Naive thymus-derived CD8-positive, alpha-beta T cell (primary cell): ENCODE measurements at regions not wholly inside any gene's neighbourhood (a gene's known extent, or its start where the extent isn't known, plus 50 kb on each side); places are given as distances from the start of the nearest gene placed in this dataset.

Experiments used
- ATAC-seq, 2 donors: fragments of 150-1000 bp; cut with Tn5 transposase in 1 of 2; sonication (Bioruptor Pico), chemical (Tn5 transposase) in 1 of 2; 1 replicate in 1 of 2; 2 replicates in 1 of 2; pipeline ENCODE4 v1.10.0; 2021; ENCODE audit warnings: mild to moderate bottlenecking in 2 of 2, moderate library complexity in 2 of 2
- POLR2A ChIA-PET: fragments of 350-600 bp; sonication (Branson Sonifier 250); formaldehyde crosslinking; loops from one replicate; lab custom pipeline; 2021; ENCODE audit warnings: antibody characterized with exemption; lab: Charles Lee
- DNase-seq, 10 donors: peaks; one replicate each; pipeline versions ENCODE4 v3.0.0 to v3.0.0-alpha.2; 2020 to 2022
- H3K27ac Mint-ChIP-seq, 10 donors: one replicate each; pipeline ENCODE4 v1.8.0; 2020 to 2022; ENCODE audit warnings: mild to moderate bottlenecking in 10 of 10, mixed read lengths in 10 of 10, moderate library complexity in 4 of 10, inconsistent platforms in 1 of 10
- H3K27me3 Mint-ChIP-seq, 5 donors: one replicate each; pipeline ENCODE4 v1.8.0; 2021 to 2022; ENCODE audit warnings: mixed read lengths in 5 of 5
- H3K36me3 Mint-ChIP-seq, 3 donors: one replicate each; pipeline ENCODE4 v1.8.0; 2020 to 2022; ENCODE audit warnings: mixed read lengths in 3 of 3, mild to moderate bottlenecking in 2 of 3, inconsistent platforms in 1 of 3
- H3K4me1 Mint-ChIP-seq, 4 donors: one replicate each; pipeline ENCODE4 v1.8.0; 2021 to 2022; ENCODE audit warnings: mixed read lengths in 4 of 4
- H3K4me3 Mint-ChIP-seq, 10 donors: one replicate each; pipeline ENCODE4 v1.8.0; 2020 to 2022; ENCODE audit warnings: mild to moderate bottlenecking in 10 of 10, mixed read lengths in 10 of 10, moderate library complexity in 6 of 10, inconsistent platforms in 1 of 10
- H3K9me3 Mint-ChIP-seq, 9 donors: one replicate each; pipeline ENCODE4 v1.8.0; 2020 to 2022; ENCODE audit warnings: mixed read lengths in 9 of 9, mild to moderate bottlenecking in 3 of 9, inconsistent platforms in 1 of 9, moderate library complexity in 1 of 9

- Mint-ChIP-seq H3K27me3 (peaks cover 0 to 9% (median 5%) of the 10 kb centered on the region in 5 donors), H3K9me3 (no peaks in the 10 kb centered on the region), H3K4me3 (peak overlapping the region in 4 of 10 donors; percentile 4 to 52 (median 36)), H3K4me1 (peaks cover 21 to 51% (median 31%) of the 10 kb centered on the region in 4 donors), H3K27ac (peak overlapping the region in 5 of 10 donors; percentile 27 to 56 (median 37)), H3K36me3 (no peaks in the 10 kb centered on the region)
- POLR2A ChIA-PET: interaction anchor here (0.6 to 0.9 kb wide), 3 partner anchors 100 to 155 kb away, joined by 3 read pairs; no protein-coding TSS in a partner anchor
- ATAC-seq (no peak), DNase-seq (no peak)
Measured at GRCh38 chr5:139744471-139745131, 51.0 kb upstream of the PSD2 start.

- peak overlapping the region in 4 of 10 donors; percentile 28 to 56 (median 45) for H3K27ac Mint-ChIP-seq
- no peak for ATAC-seq
- DNase-seq: no peak
- no peaks in the 10 kb centered on the region for H3K9me3 Mint-ChIP-seq
- peaks cover 22 to 51% (median 31%) of the 10 kb centered on the region in 4 donors for H3K4me1 Mint-ChIP-seq
- peak overlapping the region in 3 of 10 donors; percentile 11 to 58 (median 52) for H3K4me3 Mint-ChIP-seq
- peaks cover 0 to 9% (median 5%) of the 10 kb centered on the region in 5 donors for H3K27me3 Mint-ChIP-seq
- H3K36me3 Mint-ChIP-seq: no peaks in the 10 kb centered on the region
- POLR2A ChIA-PET: interaction anchor here (0.6 to 0.8 kb wide), 2 partner anchors 109 to 1129 kb away, joined by 3 read pairs; no protein-coding TSS in a partner anchor
Measured at GRCh38 chr5:139745132-139745799, 50.3 kb upstream of the PSD2 start.

DNA sequence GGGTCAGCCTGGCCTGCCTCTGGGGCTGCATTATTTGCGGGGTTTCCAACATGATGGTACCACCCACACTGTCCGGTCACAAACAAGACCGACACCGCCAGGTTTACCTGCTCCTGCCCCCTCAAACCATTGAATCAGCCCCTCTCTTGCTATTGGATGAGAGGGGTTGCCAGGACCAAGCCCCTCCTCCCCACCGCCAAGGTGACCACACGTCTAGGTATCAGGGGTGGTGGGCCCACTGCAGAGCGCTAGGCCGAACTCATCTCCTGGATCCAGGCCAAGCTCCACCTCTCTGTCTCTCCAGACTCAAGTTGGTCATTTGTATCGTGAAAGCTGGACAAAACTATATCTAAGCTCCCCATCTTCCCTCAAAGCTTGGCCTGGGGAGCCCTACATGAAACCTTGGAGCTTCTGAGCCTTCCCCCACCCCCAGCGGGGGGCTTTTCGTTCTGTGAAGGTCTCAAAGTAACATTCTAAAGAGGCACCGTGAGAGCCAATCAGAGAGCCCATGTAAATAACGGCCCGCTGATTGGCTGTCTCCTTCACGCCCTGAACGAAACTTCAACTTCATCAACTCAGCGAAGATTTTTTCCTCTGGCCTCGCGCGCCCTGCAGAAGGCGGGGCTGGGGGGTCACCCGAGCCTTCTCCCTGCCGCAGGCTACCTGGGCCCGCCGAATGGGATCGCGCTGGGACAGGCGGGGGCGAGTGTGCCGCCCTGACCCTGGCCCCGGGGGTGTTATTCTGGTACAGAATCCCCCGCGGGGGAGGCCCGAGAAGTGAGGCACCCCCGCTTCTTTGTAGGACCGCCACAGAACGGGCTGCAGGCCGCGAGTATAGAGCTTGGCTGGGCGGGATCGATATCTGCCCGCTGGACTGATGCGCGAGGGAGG, 49.6 kb upstream of the PSD2 start:
- peak; percentile 31 to 71 (median 56) for DNase-seq
- POLR2A ChIA-PET: interaction anchor here (0.6 to 1.6 kb wide), 6 partner anchors 25 to 1130 kb away, joined by 3 to 5 read pairs (median 4); no protein-coding TSS in a partner anchor
- peak; percentile 55 to 65 for ATAC-seq
- H3K36me3 Mint-ChIP-seq: no peaks in the 10 kb centered on the region
- H3K27me3 Mint-ChIP-seq: peaks cover 0 to 9% (median 5%) of the 10 kb centered on the region in 5 donors
- H3K27ac Mint-ChIP-seq: peak overlapping the region in 6 of 10 donors; percentile 41 to 97 (median 48)
- H3K9me3 Mint-ChIP-seq: no peaks in the 10 kb centered on the region
- H3K4me1 Mint-ChIP-seq: peaks cover 22 to 43% (median 31%) of the 10 kb centered on the region in 4 donors
- H3K4me3 Mint-ChIP-seq: peak overlapping the region; percentile 85 to 98 (median 94)
